Upper lobe of right lung (tissue), 1 donor: ENCODE measurements at regions not wholly inside any gene's neighbourhood (a gene's known extent, or its start where the extent isn't known, plus 50 kb on each side); places are given as distances from the start of the nearest gene placed in this dataset.
"Not testable (repeated sequence)": the region's sequence is repeated elsewhere in the genome, so short reads cannot be mapped to it uniquely, and the experiment has no call there.

Source experiments
- ATAC-seq: fragments of 200-7000 bp; cut with Tn5 transposase; one replicate; pipeline ENCODE4 v1.9.1; 2020; ENCODE audit warnings: mild to moderate bottlenecking, moderate library complexity
- DNase-seq: peaks from one replicate; pipeline ENCODE4 v3.0.0-alpha.2; 2020
- H3K27ac ChIP-seq: fragments of 200-600 bp; one replicate; pipeline ENCODE4 v1.8.0; 2022
- H3K27me3 ChIP-seq: fragments of 200-600 bp; one replicate; pipeline ENCODE4 v1.8.0; 2022; ENCODE audit warnings: mild to moderate bottlenecking
- H3K36me3 ChIP-seq: fragments of 200-600 bp; one replicate; pipeline ENCODE4 v1.8.0; 2022
- H3K4me1 ChIP-seq: fragments of 200-600 bp; one replicate; pipeline ENCODE4 v1.8.0; 2022
- H3K4me3 ChIP-seq: fragments of 200-600 bp; one replicate; pipeline ENCODE4 v1.8.0; 2022; ENCODE audit warnings: mild to moderate bottlenecking
- H3K9me3 ChIP-seq: fragments of 200-600 bp; one replicate; pipeline ENCODE4 v1.8.0; 2022
- intact Hi-C: fragments of 100-400 bp; cut with DNase I; formaldehyde crosslinking; loops from one replicate; pipeline ENCODE4 v1.11.0; 2022
- TF ChIP-seq, protein P1 (sequence below): fragments of 200-600 bp; IDR thresholded peaks from one replicate; pipeline ENCODE4 v1.8.0; 2022; ENCODE audit warnings: antibody characterized with exemption
- donor health status: DM: no; HTN: yes; CAD: no; lungs with severe emphysema.

GRCh38 chr2:235220331-235220730, 268.5 kb downstream of the SH3BP4 start:
- Histone ChIP-seq H3K27me3 (no peaks in the 10 kb centered on the region), H3K36me3 (no peaks in the 10 kb centered on the region), H3K4me3 (no peak overlapping the region), H3K27ac (no peak overlapping the region), H3K4me1 (no peaks in the 10 kb centered on the region), H3K9me3 (no peaks in the 10 kb centered on the region)
- TF ChIP-seq, protein P1, sequence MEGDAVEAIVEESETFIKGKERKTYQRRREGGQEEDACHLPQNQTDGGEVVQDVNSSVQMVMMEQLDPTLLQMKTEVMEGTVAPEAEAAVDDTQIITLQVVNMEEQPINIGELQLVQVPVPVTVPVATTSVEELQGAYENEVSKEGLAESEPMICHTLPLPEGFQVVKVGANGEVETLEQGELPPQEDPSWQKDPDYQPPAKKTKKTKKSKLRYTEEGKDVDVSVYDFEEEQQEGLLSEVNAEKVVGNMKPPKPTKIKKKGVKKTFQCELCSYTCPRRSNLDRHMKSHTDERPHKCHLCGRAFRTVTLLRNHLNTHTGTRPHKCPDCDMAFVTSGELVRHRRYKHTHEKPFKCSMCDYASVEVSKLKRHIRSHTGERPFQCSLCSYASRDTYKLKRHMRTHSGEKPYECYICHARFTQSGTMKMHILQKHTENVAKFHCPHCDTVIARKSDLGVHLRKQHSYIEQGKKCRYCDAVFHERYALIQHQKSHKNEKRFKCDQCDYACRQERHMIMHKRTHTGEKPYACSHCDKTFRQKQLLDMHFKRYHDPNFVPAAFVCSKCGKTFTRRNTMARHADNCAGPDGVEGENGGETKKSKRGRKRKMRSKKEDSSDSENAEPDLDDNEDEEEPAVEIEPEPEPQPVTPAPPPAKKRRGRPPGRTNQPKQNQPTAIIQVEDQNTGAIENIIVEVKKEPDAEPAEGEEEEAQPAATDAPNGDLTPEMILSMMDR, result no peak
- ATAC-seq, result no peak
- DNase-seq, result no peak
- intact Hi-C loops, result no loop called here

GRCh38 chr2:235223011-235223410, 270.8 kb upstream of the AGAP1 start:
- Histone ChIP-seq H3K36me3 (no peaks in the 10 kb centered on the region), H3K27ac (no peak overlapping the region), H3K4me3 (no peak overlapping the region), H3K27me3 (no peaks in the 10 kb centered on the region), H3K9me3 (no peaks in the 10 kb centered on the region), H3K4me1 (no peaks in the 10 kb centered on the region)
- no peak for ATAC-seq
- no peak for DNase-seq
- TF ChIP-seq, protein P1, result no peak
- intact Hi-C loops, result no loop called here

- Histone ChIP-seq H3K27ac (no peak overlapping the region), H3K4me3 (no peak overlapping the region), H3K9me3 (no peaks in the 10 kb centered on the region), H3K4me1 (no peaks in the 10 kb centered on the region), H3K27me3 (no peaks in the 10 kb centered on the region), H3K36me3 (no peaks in the 10 kb centered on the region)
- intact Hi-C loops, result no loop called here
- DNase-seq (no peak), ATAC-seq (no peak)
- TF ChIP-seq, protein P1, result no peak
Measured at GRCh38 chr2:235224410-235224809, 269.4 kb upstream of the AGAP1 start.

DNA sequence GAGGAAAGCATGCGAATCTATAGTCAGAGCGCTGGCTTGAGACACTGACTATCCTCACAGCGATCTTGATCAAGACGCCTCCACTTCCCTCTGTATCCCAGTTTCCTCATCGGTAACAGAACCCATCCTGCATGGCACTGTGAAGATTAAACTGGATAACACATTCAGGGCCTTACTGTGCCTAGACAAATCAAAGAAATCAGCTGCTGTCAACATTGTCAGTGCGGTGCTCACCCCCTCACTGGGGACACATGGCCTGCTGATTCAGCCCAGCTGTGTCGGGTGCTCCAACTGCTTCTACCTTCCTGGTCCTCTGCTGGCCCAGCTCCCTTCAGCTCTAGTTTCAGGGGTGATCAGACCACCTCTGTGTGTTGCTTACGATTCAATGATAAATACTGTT, 268.6 kb upstream of the AGAP1 start:
- Histone ChIP-seq H3K9me3 (no peaks in the 10 kb centered on the region), H3K4me1 (peaks cover 2% of the 10 kb centered on the region), H3K36me3 (no peaks in the 10 kb centered on the region), H3K27me3 (no peaks in the 10 kb centered on the region), H3K27ac (no peak overlapping the region), H3K4me3 (no peak overlapping the region)
- intact Hi-C loops, result no loop called here
- ATAC-seq (no peak), DNase-seq (no peak)
- TF ChIP-seq, protein P1, result no peak

DNA sequence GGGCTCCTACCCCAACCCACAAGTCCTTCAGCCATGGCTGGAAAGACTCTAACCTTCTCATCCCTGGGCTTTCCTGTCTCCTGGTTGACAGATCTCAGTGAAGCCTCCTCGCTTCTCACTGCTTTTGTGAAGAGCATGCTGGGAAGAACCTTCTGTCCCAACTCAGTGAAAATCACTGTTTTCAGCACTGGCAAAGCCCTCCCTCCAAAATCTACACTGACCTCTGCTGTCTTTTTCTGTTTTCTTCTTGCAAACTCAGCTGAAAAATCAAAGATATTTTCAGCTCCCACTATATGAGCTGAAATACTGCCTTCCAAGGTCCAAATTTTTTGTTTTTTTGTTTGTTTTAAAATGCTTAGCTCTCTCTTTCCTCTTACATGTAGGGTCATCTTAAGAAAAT, 266.3 kb upstream of the AGAP1 start:
- no peak for DNase-seq
- intact Hi-C loops, result no loop called here
- TF ChIP-seq, protein P1, result no peak

DNA sequence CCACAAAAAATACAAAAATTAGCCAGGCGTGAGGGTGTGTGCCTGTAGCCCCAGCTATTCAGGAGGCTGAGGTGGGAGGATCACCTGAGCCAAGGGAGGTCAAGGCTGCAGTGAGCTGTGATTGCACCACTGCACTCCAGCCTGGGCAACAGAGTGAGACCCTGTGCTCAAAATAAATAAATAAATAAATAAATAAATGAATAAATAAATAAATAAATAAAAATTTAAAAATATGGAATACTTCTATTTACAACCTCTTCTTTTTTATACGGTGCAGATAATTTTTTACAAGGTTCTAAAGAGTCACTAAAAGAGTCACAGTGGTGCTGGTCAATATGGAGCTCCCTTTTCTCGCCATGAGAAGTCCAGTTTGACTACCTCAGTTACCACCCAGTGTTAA, 265.4 kb upstream of the AGAP1 start:
- H3K27me3 ChIP-seq, H3K27ac ChIP-seq, intact Hi-C loops, ATAC-seq, H3K36me3 ChIP-seq, DNase-seq, H3K4me3 ChIP-seq, H3K9me3 ChIP-seq: not testable (repeated sequence)
- H3K4me1 ChIP-seq, result peaks cover 11% of the 10 kb centered on the region

More for the DNA sequence above, 266.3 kb upstream of the AGAP1 start:
- peaks cover 11% of the 10 kb centered on the region for H3K4me1 ChIP-seq
- no peak overlapping the region for H3K4me3 ChIP-seq
- no peak for ATAC-seq
- H3K36me3 ChIP-seq, result no peaks in the 10 kb centered on the region
- H3K9me3 ChIP-seq, result no peaks in the 10 kb centered on the region
- no peak overlapping the region for H3K27ac ChIP-seq
- no peaks in the 10 kb centered on the region for H3K27me3 ChIP-seq
